Kidney epithelial cell (primary cell): ENCODE measurements at regions not wholly inside any gene's neighbourhood (a gene's known extent, or its start where the extent isn't known, plus 50 kb on each side); places are given as distances from the start of the nearest gene placed in this dataset.

Experiments used
- DNase-seq: peaks from one replicate; pipeline ENCODE4 v3.0.0-alpha.2; 2010; ENCODE audit warnings: low read depth
- H3K27me3 ChIP-seq: 2 replicates; pipeline ENCODE4 v1.6.0; 2011; ENCODE audit warnings: low read length; ENCODE audit not compliant: control insufficient read depth, insufficient read depth
- H3K36me3 ChIP-seq: 2 replicates; pipeline ENCODE4 v1.5.1; 2011; ENCODE audit warnings: low read length; ENCODE audit not compliant: control insufficient read depth, insufficient read depth
- H3K4me3 ChIP-seq: 2 replicates; pipeline ENCODE4 v1.5.1; 2011; ENCODE audit warnings: low read depth, mild to moderate bottlenecking, control low read depth, low read length
- TF ChIP-seq, protein P1 (sequence below): IDR thresholded peaks from 2 replicates; pipeline ENCODE4 v1.5.1; 2011; ENCODE audit warnings: mild to moderate bottlenecking, moderate library complexity, low read length, control low read depth, inconsistent platforms; ENCODE audit not compliant: insufficient read depth, poor library complexity, severe bottlenecking

DNA sequence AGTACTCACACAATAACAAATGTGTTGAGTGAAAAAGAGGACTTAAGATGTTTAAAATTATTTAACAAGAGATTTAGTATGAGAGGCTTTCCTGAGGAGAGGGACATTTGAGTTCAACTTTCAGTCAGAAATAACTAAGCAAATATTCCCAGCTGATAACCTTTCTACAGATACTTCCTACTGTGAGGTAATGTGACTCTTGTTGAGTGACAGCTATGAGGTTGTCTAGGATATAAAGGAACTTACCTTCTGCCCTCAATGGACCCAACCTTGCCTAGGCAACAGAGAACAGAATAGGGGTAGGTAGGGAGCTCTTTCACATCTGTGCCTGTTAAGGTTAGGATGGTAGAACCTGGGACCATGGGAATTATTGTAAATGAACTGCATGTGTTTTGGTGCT lies 54.7 kb downstream of the GLUD2 start:
- no peaks in the 10 kb centered on the region for H3K36me3 ChIP-seq
- no peak overlapping the region for H3K4me3 ChIP-seq
- no peak for DNase-seq
- TF ChIP-seq, protein P1, sequence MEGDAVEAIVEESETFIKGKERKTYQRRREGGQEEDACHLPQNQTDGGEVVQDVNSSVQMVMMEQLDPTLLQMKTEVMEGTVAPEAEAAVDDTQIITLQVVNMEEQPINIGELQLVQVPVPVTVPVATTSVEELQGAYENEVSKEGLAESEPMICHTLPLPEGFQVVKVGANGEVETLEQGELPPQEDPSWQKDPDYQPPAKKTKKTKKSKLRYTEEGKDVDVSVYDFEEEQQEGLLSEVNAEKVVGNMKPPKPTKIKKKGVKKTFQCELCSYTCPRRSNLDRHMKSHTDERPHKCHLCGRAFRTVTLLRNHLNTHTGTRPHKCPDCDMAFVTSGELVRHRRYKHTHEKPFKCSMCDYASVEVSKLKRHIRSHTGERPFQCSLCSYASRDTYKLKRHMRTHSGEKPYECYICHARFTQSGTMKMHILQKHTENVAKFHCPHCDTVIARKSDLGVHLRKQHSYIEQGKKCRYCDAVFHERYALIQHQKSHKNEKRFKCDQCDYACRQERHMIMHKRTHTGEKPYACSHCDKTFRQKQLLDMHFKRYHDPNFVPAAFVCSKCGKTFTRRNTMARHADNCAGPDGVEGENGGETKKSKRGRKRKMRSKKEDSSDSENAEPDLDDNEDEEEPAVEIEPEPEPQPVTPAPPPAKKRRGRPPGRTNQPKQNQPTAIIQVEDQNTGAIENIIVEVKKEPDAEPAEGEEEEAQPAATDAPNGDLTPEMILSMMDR: no peak
- H3K27me3 ChIP-seq: no peaks in the 10 kb centered on the region

DNA sequence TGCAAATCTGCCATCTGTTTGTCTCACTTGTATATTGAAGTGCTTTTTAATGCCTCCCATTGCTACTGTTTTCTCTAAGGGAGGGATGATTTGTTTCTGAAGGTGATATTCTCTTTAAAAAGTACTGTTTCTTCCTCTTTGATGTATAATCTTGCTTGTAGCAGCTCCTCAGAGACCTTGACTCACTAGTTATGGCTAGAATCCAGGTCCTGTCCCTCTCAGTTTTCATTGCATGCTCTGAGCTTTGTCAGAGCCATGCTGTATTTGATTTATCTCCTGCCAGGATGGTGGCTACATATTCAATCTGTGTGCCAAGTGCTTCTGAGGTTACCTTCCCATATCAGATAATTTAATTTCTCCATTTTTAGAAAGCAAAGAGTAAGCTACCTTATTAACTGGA lies 56.0 kb downstream of the GLUD2 start:
- no peak for DNase-seq
- TF ChIP-seq, protein P1: no peak
- Histone ChIP-seq H3K4me3 (no peak overlapping the region), H3K36me3 (no peaks in the 10 kb centered on the region), H3K27me3 (no peaks in the 10 kb centered on the region)

DNA sequence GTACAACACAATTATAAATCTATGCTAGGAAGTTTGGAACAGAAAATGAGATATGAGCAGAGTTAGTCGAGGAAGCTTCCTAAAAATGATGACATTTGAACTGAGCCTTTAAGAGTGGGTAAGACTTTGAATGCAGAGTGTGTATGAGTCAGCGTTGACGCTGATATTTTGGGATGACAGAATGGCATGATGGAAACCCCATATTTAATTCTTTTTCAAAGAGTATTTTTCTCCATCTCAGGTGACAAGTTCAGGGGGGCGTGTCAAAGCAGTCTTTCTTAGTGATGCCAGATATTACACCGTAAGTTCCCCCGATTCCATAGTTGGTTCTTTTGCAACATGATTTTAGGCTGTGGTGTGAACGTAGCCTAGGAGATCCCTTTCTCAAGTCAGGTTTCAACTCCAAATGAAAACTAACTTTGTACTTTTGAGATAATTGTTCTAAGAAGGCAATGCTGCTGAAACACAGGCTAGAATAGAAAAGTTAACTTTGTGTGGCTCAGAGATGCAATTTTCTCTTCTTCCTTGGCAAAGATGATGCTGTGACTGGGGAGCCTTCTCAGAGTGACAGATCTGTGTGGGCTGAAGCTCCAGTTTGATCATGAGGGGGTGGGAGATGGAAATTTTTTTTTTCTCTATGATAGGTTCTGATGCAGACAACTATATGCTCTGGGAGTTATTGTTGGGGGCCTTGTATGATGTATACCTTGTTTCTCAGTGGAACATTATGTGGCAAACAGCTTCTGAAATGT lies 59.2 kb downstream of the GLUD2 start:
- Histone ChIP-seq H3K27me3 (no peaks in the 10 kb centered on the region), H3K36me3 (no peaks in the 10 kb centered on the region), H3K4me3 (no peak overlapping the region)
- DNase-seq: no peak
- TF ChIP-seq, protein P1: no peak

DNA sequence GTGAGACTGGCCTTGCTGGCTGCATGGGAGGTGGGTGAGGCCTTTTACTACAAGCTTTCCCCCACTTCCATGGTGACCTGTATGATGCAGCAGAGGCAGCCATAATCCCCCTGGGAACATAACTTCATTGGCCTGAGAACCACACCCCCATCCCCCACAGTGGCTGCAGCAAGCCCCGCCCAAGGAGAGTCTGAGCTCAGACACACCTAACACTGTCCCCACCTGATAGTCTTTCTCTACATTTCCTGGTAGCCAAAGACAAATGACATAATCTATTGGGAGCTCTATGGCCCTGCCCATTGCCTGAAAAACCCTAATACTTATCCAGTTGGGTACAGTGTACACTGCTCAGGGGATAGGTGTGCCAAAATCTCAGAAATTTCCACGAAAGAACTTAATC lies 62.6 kb downstream of the GLUD2 start:
- no peak overlapping the region for H3K4me3 ChIP-seq
- no peaks in the 10 kb centered on the region for H3K36me3 ChIP-seq
- no peak for DNase-seq
- TF ChIP-seq, protein P1: no peak
- no peaks in the 10 kb centered on the region for H3K27me3 ChIP-seq

DNA sequence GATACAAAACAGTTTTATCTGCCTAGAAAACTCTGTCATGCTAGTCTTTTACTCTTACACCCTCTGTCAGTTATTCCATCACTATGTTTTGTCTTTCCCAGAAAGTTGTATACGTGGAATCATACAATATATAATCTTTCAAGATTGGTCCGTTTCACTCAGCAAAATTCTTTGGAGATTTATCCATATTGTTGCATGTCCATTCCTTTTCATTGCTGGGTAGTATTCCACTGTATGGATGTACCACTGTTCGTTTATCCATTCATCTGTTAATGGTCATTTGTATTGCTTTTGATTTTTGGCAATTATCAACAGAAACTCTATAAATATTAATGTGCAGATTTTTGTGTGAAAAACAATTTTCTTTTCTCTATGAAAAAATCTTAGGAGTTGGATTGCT lies 63.1 kb downstream of the GLUD2 start:
- TF ChIP-seq, protein P1: no peak
- no peaks in the 10 kb centered on the region for H3K27me3 ChIP-seq
- no peak overlapping the region for H3K4me3 ChIP-seq
- no peak for DNase-seq
- H3K36me3 ChIP-seq: no peaks in the 10 kb centered on the region

DNA sequence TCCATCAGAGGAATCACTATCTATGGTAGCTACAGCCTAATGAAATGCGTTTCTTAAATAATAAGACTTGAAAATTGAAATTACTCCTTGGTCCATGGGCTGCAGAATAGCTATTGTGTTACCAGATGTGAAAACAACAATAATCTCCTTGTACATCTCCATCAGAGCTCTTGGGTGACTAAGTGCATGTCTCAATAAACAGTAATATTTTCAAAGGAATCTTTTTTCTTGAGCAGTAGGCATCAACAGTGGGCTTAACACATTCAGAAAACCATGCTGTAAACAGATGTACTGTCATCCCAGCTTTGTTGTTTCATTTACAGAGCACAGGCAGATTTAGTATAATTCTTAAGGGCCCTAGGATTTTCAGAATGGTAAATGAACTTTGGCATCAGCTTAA lies 67.3 kb downstream of the GLUD2 start:
- TF ChIP-seq, protein P1: no peak
- DNase-seq: no peak
- Histone ChIP-seq H3K27me3 (no peaks in the 10 kb centered on the region), H3K4me3 (no peak overlapping the region), H3K36me3 (no peaks in the 10 kb centered on the region)
